ENCODE measurements at regions not wholly inside any gene's neighbourhood (a gene's known extent, or its start where the extent isn't known, plus 50 kb on each side); places are given as distances from the start of the nearest gene placed in this dataset.

- no peak for DNase-seq
- ATAC-seq (ENCODE audit: low FRiP score in 2 of 2): peak in 1 of 2 donors; percentile 13
- Histone ChIP-seq H3K27me3 (no peaks in the 10 kb centered on the region), H3K36me3 (no peaks in the 10 kb centered on the region), H3K4me3 (no peak overlapping the region), H3K27ac (no peak overlapping the region), H3K4me1 (no peaks in the 10 kb centered on the region), H3K9me3 (no peaks in the 10 kb centered on the region)
- 91 to 92% methylated on average over 4 of the region's 4 CpGs for WGBS, 2 donors
- TF ChIP-seq POLR2AphosphoS5 (IDR thresholded peaks at IDR 0.05): no peak
- no peak for TF ChIP-seq POLR2A (IDR thresholded peaks at IDR 0.05)
- no peak for TF ChIP-seq CTCF (IDR thresholded peaks at IDR 0.05)
- TF ChIP-seq EP300 (IDR thresholded peaks at IDR 0.05): no peak
Observed at GRCh38 chr13:30032263-30032662, 181.8 kb upstream of the UBL3 start.

- H3K27ac ChIP-seq: no peak overlapping the region
- no peak overlapping the region for H3K4me3 ChIP-seq
- no peak for ATAC-seq (ENCODE audit: low FRiP score in 2 of 2)
- H3K36me3 ChIP-seq: no peaks in the 10 kb centered on the region
- no peaks in the 10 kb centered on the region for H3K9me3 ChIP-seq
- no peak for TF ChIP-seq EP300 (IDR thresholded peaks at IDR 0.05)
- TF ChIP-seq POLR2AphosphoS5 (IDR thresholded peaks at IDR 0.05): no peak
- no peak for TF ChIP-seq CTCF (IDR thresholded peaks at IDR 0.05)
- no peak for TF ChIP-seq POLR2A (IDR thresholded peaks at IDR 0.05)
- DNase-seq: no peak
- 77 to 81% methylated on average over 5 of the region's 5 CpGs for WGBS, 2 donors
- H3K27me3 ChIP-seq: no peaks in the 10 kb centered on the region
- H3K4me1 ChIP-seq: no peaks in the 10 kb centered on the region
Observed at GRCh38 chr13:30031488-30031887, 181.1 kb upstream of the UBL3 start.

GRCh38 chr13:30030141-30030750 is 179.8 kb upstream of the UBL3 start:
- Histone ChIP-seq H3K36me3 (no peaks in the 10 kb centered on the region), H3K27ac (no peak overlapping the region), H3K9me3 (no peaks in the 10 kb centered on the region), H3K4me3 (no peak overlapping the region), H3K27me3 (no peaks in the 10 kb centered on the region), H3K4me1 (no peaks in the 10 kb centered on the region)
- no peak for TF ChIP-seq CTCF (IDR thresholded peaks at IDR 0.05)
- TF ChIP-seq POLR2A (IDR thresholded peaks at IDR 0.05): no peak
- TF ChIP-seq POLR2AphosphoS5 (IDR thresholded peaks at IDR 0.05): no peak
- TF ChIP-seq EP300 (IDR thresholded peaks at IDR 0.05): no peak
- WGBS, 2 donors: 75 to 78% methylated on average over 4 of the region's 4 CpGs
- no peak for DNase-seq
- no peak for ATAC-seq (ENCODE audit: low FRiP score in 2 of 2)

GRCh38 chr13:30027569-30028455 is 177.4 kb upstream of the UBL3 start:
- Histone ChIP-seq H3K4me1 (no peaks in the 10 kb centered on the region), H3K36me3 (no peaks in the 10 kb centered on the region), H3K27me3 (no peaks in the 10 kb centered on the region), H3K9me3 (no peaks in the 10 kb centered on the region), H3K27ac (no peak overlapping the region), H3K4me3 (no peak overlapping the region)
- WGBS, 2 donors: 72 to 74% methylated on average over 6 of the region's 6 CpGs
- DNase-seq: no peak
- no peak for ATAC-seq (ENCODE audit: low FRiP score in 2 of 2)
- TF ChIP-seq CTCF (IDR thresholded peaks at IDR 0.05) (no peak), EP300 (IDR thresholded peaks at IDR 0.05) (no peak), POLR2AphosphoS5 (IDR thresholded peaks at IDR 0.05) (no peak), POLR2A (IDR thresholded peaks at IDR 0.05) (no peak)

Measured in upper lobe of left lung (tissue), 6 donors.